Keratinocyte (primary cell): ENCODE measurements at regions not wholly inside any gene's neighbourhood (a gene's known extent, or its start where the extent isn't known, plus 50 kb on each side); places are given as distances from the start of the nearest gene placed in this dataset.

Source experiments
- DNase-seq: peaks from one replicate; pipeline ENCODE4 v3.0.0-alpha.2; 2011; ENCODE audit warnings: low read depth, missing footprints, low spot score
- FAIRE-seq: peaks from 2 replicates; lab custom pipeline; 2011; peaks lifted over from hg19 to GRCh38; lab: Jason Lieb, UNC
- H2AFZ ChIP-seq: 2 replicates; pipeline ENCODE4 v1.6.0; 2012; ENCODE audit warnings: low read length, control low read depth, inconsistent platforms; ENCODE audit not compliant: control insufficient read depth
- H3K27ac ChIP-seq: 2 replicates; pipeline ENCODE4 v1.5.1; 2011; ENCODE audit warnings: low read length; ENCODE audit not compliant: control insufficient read depth, insufficient read depth
- H3K27me3 ChIP-seq: 3 replicates; pipeline ENCODE4 v1.6.0; 2011; ENCODE audit warnings: low read length; ENCODE audit not compliant: control insufficient read depth, insufficient read depth; ENCODE audit errors: extremely low read depth
- H3K36me3 ChIP-seq, 2 experiments: 2 replicates in 1 of 2; 3 replicates in 1 of 2; pipeline ENCODE4 v1.5.1; 2011; ENCODE audit warnings: low read length in 2 of 2, mild to moderate bottlenecking in 1 of 2; ENCODE audit not compliant: control insufficient read depth in 2 of 2, insufficient read depth in 2 of 2; ENCODE audit errors: extremely low read depth in 1 of 2
- H3K4me1 ChIP-seq: 3 replicates; pipeline ENCODE4 v1.5.1; 2011; ENCODE audit warnings: low read length; ENCODE audit not compliant: control insufficient read depth, insufficient read depth; ENCODE audit errors: extremely low read depth
- H3K4me2 ChIP-seq: 3 replicates; pipeline ENCODE4 v1.6.0; 2011; ENCODE audit warnings: low read depth, low read length; ENCODE audit not compliant: control insufficient read depth, insufficient read depth; ENCODE audit errors: extremely low read depth
- H3K4me3 ChIP-seq, 3 experiments: fragments of 200-600 bp in 1 of 3; sonication (generic) in 1 of 3; 2 replicates in 2 of 3; 3 replicates in 1 of 3; pipeline ENCODE4 v1.5.1; 2011 to 2016; ENCODE audit warnings: low read length in 3 of 3, mild to moderate bottlenecking in 3 of 3, control low read depth in 2 of 3, inconsistent platforms in 1 of 3, low read depth in 1 of 3, mixed read lengths in 1 of 3, mixed run types in 1 of 3, moderate library complexity in 1 of 3; ENCODE audit not compliant: control insufficient read depth in 2 of 3, insufficient read depth in 2 of 3; ENCODE audit errors: extremely low read depth in 1 of 3
- H3K79me2 ChIP-seq: 2 replicates; pipeline ENCODE4 v1.6.0; 2012; ENCODE audit warnings: low read length; ENCODE audit not compliant: control insufficient read depth, insufficient read depth
- H3K9ac ChIP-seq: 3 replicates; pipeline ENCODE4 v1.6.0; 2011; ENCODE audit warnings: low read length; ENCODE audit not compliant: control insufficient read depth, insufficient read depth; ENCODE audit errors: extremely low read depth
- H3K9me1 ChIP-seq: 3 replicates; pipeline ENCODE4 v1.6.0; 2011; ENCODE audit warnings: low read length; ENCODE audit not compliant: control insufficient read depth, insufficient read depth; ENCODE audit errors: extremely low read depth
- H3K9me3 ChIP-seq: 2 replicates; pipeline ENCODE4 v1.5.1; 2012; ENCODE audit warnings: low read depth, low read length; ENCODE audit not compliant: control insufficient read depth
- H4K20me1 ChIP-seq: 3 replicates; pipeline ENCODE4 v1.6.0; 2011; ENCODE audit warnings: low read length; ENCODE audit not compliant: control insufficient read depth, insufficient read depth; ENCODE audit errors: extremely low read depth
- EZH2 ChIP-seq: IDR thresholded peaks from one replicate; pipeline ENCODE4 v1.6.1; 2012; ENCODE audit warnings: inconsistent platforms, mild to moderate bottlenecking, low read length, moderate library complexity
- dilution Hi-C: fragments of 300-500 bp; cut with MboI; formaldehyde crosslinking; loops from one replicate; pipeline ENCODE4 v1.7.0; 2020; ENCODE audit warnings: low sequenced_read_pairs; ENCODE audit not compliant: extremely low pct_ligation_motif_present
- TF ChIP-seq, protein P1 (sequence below), 3 experiments: IDR thresholded peaks in 1 of 3; conservative IDR thresholded peaks in 1 of 3; optimal IDR thresholded peaks in 1 of 3; 2 replicates in 2 of 3; 3 replicates in 1 of 3; pipeline versions ENCODE3 to v1.5.1; 2011; ENCODE audit warnings: low read length in 3 of 3, mild to moderate bottlenecking in 3 of 3, moderate library complexity in 2 of 3, control low read depth in 1 of 3, inconsistent platforms in 1 of 3; ENCODE audit not compliant: insufficient read depth in 2 of 3; ENCODE audit errors: extremely low read depth in 1 of 3

DNA sequence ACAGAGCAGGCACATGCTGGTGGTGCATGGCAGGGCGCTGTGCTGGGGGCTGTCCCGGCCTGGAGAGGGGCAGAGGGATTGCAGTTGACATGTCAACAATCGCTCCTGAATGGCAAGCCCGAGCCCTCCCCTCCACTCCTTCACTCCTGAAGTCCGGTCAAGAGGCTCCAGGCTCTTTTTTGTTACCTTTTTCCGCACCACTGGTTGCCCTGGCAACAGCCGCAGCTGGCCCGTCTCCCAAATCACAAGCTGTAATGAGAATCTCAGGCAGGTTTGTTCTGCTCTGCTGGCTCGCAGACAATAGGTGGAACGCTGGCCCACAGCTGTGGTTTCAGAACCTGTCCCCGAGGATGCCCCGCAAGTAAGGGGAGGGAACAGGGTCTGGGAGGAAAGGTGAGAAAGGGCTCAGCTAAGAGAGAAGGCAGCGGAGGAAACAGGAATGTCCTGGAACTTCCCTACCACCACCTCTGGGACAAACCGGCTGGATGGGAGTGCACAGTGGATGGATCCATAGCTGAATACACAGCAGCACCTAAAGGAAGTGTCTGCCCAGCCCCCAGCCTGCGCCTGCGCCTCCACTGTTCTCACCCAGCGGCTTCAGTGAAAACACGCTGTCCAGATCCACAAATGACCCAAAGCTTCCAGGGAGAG, 58.9 kb downstream of the CALML3 start:
- H2AFZ ChIP-seq: peak overlapping the region; percentile 27
- FAIRE-seq: peak; percentile 77
- no peak for DNase-seq
- peak overlapping the region in 2 of 3 experiments; percentile 9 to 56 for H3K4me3 ChIP-seq
- H4K20me1 ChIP-seq: no peaks in the 10 kb centered on the region
- H3K4me1 ChIP-seq: peaks cover 33% of the 10 kb centered on the region
- no peaks in the 10 kb centered on the region for H3K9me3 ChIP-seq
- no peaks in the 10 kb centered on the region for H3K27me3 ChIP-seq
- peak overlapping the region; percentile 92 for H3K27ac ChIP-seq
- H3K79me2 ChIP-seq: no peaks in the 10 kb centered on the region
- TF ChIP-seq, protein P1, sequence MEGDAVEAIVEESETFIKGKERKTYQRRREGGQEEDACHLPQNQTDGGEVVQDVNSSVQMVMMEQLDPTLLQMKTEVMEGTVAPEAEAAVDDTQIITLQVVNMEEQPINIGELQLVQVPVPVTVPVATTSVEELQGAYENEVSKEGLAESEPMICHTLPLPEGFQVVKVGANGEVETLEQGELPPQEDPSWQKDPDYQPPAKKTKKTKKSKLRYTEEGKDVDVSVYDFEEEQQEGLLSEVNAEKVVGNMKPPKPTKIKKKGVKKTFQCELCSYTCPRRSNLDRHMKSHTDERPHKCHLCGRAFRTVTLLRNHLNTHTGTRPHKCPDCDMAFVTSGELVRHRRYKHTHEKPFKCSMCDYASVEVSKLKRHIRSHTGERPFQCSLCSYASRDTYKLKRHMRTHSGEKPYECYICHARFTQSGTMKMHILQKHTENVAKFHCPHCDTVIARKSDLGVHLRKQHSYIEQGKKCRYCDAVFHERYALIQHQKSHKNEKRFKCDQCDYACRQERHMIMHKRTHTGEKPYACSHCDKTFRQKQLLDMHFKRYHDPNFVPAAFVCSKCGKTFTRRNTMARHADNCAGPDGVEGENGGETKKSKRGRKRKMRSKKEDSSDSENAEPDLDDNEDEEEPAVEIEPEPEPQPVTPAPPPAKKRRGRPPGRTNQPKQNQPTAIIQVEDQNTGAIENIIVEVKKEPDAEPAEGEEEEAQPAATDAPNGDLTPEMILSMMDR (optimal IDR thresholded peaks at IDR 0.05 in 1 of 3, IDR thresholded peaks at IDR 0.05 in 1 of 3, conservative IDR thresholded peaks at IDR 0.05 in 1 of 3; ENCODE audit: extremely low read depth in 1 of 3, insufficient read depth in 2 of 3, low read length in 3 of 3): peak in 1 of 3 experiments; percentile 23
- no peak for TF ChIP-seq EZH2
- no peaks in the 10 kb centered on the region for H3K36me3 ChIP-seq
- peak overlapping the region; percentile 76 for H3K9ac ChIP-seq
- dilution Hi-C loops: no loop called here
- no peaks in the 10 kb centered on the region for H3K9me1 ChIP-seq
- peak overlapping the region; percentile 83 for H3K4me2 ChIP-seq

DNA sequence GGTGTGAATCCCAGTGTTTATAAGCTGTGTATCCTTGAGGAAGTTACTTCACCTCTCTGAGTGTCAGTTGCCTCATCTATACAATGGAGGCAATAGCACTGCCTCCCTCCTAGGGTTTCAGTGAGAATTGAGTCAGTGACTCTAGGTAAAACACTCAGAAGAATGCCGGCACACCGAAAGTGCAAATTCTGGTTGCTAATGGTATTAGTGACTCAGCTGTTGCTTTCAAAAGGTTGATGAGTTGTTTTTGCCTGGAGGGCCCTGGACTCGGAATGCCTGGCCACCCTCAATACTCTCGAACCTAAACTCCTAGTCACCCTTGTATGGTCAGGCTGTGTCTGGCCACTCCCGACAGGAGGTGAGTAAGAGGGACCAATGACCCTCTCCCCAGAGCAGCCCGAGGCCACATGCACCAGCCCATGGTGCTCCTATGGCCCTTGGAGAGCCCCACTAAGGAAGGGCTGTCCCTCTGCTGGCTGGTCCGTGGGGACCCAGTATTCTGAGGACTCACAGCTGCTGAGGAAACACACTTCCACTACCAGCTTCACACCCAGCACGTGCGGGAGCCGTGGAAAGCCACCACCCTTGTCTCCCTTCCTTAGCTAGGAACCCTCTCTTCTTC, 60.2 kb downstream of the CALML3 start:
- peak overlapping the region; percentile 92 for H3K27ac ChIP-seq
- H2AFZ ChIP-seq: no peak overlapping the region
- FAIRE-seq (peak; percentile 99), DNase-seq (peak; percentile 97)
- TF ChIP-seq EZH2: no peak
- TF ChIP-seq, protein P1 (optimal IDR thresholded peaks at IDR 0.05 in 1 of 3, IDR thresholded peaks at IDR 0.05 in 1 of 3, conservative IDR thresholded peaks at IDR 0.05 in 1 of 3; ENCODE audit: extremely low read depth in 1 of 3, insufficient read depth in 2 of 3, low read length in 3 of 3): peak; percentile 5 to 31 (median 6)
- peaks cover 46% of the 10 kb centered on the region for H3K4me1 ChIP-seq
- no peaks in the 10 kb centered on the region for H3K79me2 ChIP-seq
- dilution Hi-C loops: no loop called here
- H3K9me1 ChIP-seq: no peaks in the 10 kb centered on the region
- peak overlapping the region; percentile 69 for H3K9ac ChIP-seq
- no peaks in the 10 kb centered on the region for H4K20me1 ChIP-seq
- peak overlapping the region in 1 of 3 experiments; percentile 21 for H3K4me3 ChIP-seq
- H3K27me3 ChIP-seq: no peaks in the 10 kb centered on the region
- peak overlapping the region; percentile 48 for H3K4me2 ChIP-seq
- H3K9me3 ChIP-seq: no peaks in the 10 kb centered on the region
- H3K36me3 ChIP-seq: no peaks in the 10 kb centered on the region
